ENCODE measurements at regions not wholly inside any gene's neighbourhood (a gene's known extent, or its start where the extent isn't known, plus 50 kb on each side); places are given as distances from the start of the nearest gene placed in this dataset.

- no peak for DNase-seq (ENCODE audit: low spot score)
- ATAC-seq (ENCODE audit: insufficient number of reproducible peaks, low FRiP score, low read depth) = no peak
- Histone ChIP-seq H3K27me3 (replicated peaks; ENCODE audit: insufficient read depth) (no peaks in the 10 kb centered on the region), H3K27ac (no peak overlapping the region), H3K9me3 (peaks cover 3% of the 10 kb centered on the region), H3K4me3 (no peak overlapping the region), H3K4me1 (ENCODE audit: control insufficient read depth in 1 of 2, low read depth in 2 of 2) (peaks cover 20 to 32% of the 10 kb centered on the region in 2 donors), H3K36me3 (no peaks in the 10 kb centered on the region)
- no peak for TF ChIP-seq CTCF (IDR thresholded peaks at IDR 0.05)
Measured at GRCh38 chr14:71468701-71469100, 463.5 kb upstream of the RGS6 start.

- no peak for DNase-seq (ENCODE audit: low spot score)
- Histone ChIP-seq H3K27me3 (replicated peaks; ENCODE audit: insufficient read depth) (no peaks in the 10 kb centered on the region), H3K4me3 (no peak overlapping the region), H3K4me1 (ENCODE audit: control insufficient read depth in 1 of 2, low read depth in 2 of 2) (peaks cover 20 to 34% of the 10 kb centered on the region in 2 donors), H3K36me3 (no peaks in the 10 kb centered on the region), H3K27ac (no peak overlapping the region), H3K9me3 (no peaks in the 10 kb centered on the region)
- ATAC-seq (ENCODE audit: insufficient number of reproducible peaks, low FRiP score, low read depth) = no peak
- no peak for TF ChIP-seq CTCF (IDR thresholded peaks at IDR 0.05)
Measured at GRCh38 chr14:71469643-71470335, 462.4 kb upstream of the RGS6 start.

GRCh38 chr14:71471634-71472355 lies 460.4 kb upstream of the RGS6 start:
- Histone ChIP-seq H3K27me3 (replicated peaks; ENCODE audit: insufficient read depth) (no peaks in the 10 kb centered on the region), H3K9me3 (no peaks in the 10 kb centered on the region), H3K4me3 (no peak overlapping the region), H3K4me1 (ENCODE audit: control insufficient read depth in 1 of 2, low read depth in 2 of 2) (peaks cover 20 to 26% of the 10 kb centered on the region in 2 donors), H3K36me3 (no peaks in the 10 kb centered on the region), H3K27ac (no peak overlapping the region)
- DNase-seq (ENCODE audit: low spot score) (no peak), ATAC-seq (ENCODE audit: insufficient number of reproducible peaks, low FRiP score, low read depth) (no peak)
- no peak for TF ChIP-seq CTCF (IDR thresholded peaks at IDR 0.05)

GRCh38 chr14:71472356-71473340 lies 459.6 kb upstream of the RGS6 start:
- Histone ChIP-seq H3K36me3 (no peaks in the 10 kb centered on the region), H3K9me3 (no peaks in the 10 kb centered on the region), H3K4me3 (no peak overlapping the region), H3K4me1 (ENCODE audit: control insufficient read depth in 1 of 2, low read depth in 2 of 2) (peaks cover 12 to 18% of the 10 kb centered on the region in 2 donors), H3K27ac (no peak overlapping the region), H3K27me3 (replicated peaks; ENCODE audit: insufficient read depth) (no peaks in the 10 kb centered on the region)
- ATAC-seq (ENCODE audit: insufficient number of reproducible peaks, low FRiP score, low read depth) (no peak), DNase-seq (ENCODE audit: low spot score) (no peak)
- TF ChIP-seq CTCF (IDR thresholded peaks at IDR 0.05) = no peak

- Histone ChIP-seq H3K4me3 (no peak overlapping the region), H3K27ac (no peak overlapping the region), H3K4me1 (ENCODE audit: control insufficient read depth in 1 of 2, low read depth in 2 of 2) (peaks cover 2 to 14% of the 10 kb centered on the region in 2 donors), H3K36me3 (no peaks in the 10 kb centered on the region), H3K9me3 (no peaks in the 10 kb centered on the region), H3K27me3 (replicated peaks; ENCODE audit: insufficient read depth) (no peaks in the 10 kb centered on the region)
- no peak for TF ChIP-seq CTCF (IDR thresholded peaks at IDR 0.05)
- ATAC-seq (ENCODE audit: insufficient number of reproducible peaks, low FRiP score, low read depth) (no peak), DNase-seq (ENCODE audit: low spot score) (no peak)
Measured at GRCh38 chr14:71473843-71474242, 458.4 kb upstream of the RGS6 start.
